LNCaP clone FGC (cell line): ENCODE measurements at regions not wholly inside any gene's neighbourhood (a gene's known extent, or its start where the extent isn't known, plus 50 kb on each side); places are given as distances from the start of the nearest gene placed in this dataset.

Experiments used
- DNase-seq: peaks from one replicate; pipeline ENCODE4 v3.0.0-alpha.2; 2011; ENCODE audit warnings: low read depth
- H3K4me3 ChIP-seq: 2 replicates; pipeline ENCODE4 v1.5.1; 2011; ENCODE audit warnings: mild to moderate bottlenecking, low read depth, low read length, control low read depth
- TF ChIP-seq, protein P1 (sequence below): IDR thresholded peaks from 2 replicates; pipeline ENCODE4 v1.5.1; 2012; ENCODE audit warnings: mild to moderate bottlenecking; ENCODE audit not compliant: control insufficient read depth, insufficient read depth; ENCODE audit errors: extremely low read depth

GRCh38 chr2:150847578-150847977 is 360.1 kb upstream of the RND3 start:
- DNase-seq: peak; percentile 65
- TF ChIP-seq, protein P1, sequence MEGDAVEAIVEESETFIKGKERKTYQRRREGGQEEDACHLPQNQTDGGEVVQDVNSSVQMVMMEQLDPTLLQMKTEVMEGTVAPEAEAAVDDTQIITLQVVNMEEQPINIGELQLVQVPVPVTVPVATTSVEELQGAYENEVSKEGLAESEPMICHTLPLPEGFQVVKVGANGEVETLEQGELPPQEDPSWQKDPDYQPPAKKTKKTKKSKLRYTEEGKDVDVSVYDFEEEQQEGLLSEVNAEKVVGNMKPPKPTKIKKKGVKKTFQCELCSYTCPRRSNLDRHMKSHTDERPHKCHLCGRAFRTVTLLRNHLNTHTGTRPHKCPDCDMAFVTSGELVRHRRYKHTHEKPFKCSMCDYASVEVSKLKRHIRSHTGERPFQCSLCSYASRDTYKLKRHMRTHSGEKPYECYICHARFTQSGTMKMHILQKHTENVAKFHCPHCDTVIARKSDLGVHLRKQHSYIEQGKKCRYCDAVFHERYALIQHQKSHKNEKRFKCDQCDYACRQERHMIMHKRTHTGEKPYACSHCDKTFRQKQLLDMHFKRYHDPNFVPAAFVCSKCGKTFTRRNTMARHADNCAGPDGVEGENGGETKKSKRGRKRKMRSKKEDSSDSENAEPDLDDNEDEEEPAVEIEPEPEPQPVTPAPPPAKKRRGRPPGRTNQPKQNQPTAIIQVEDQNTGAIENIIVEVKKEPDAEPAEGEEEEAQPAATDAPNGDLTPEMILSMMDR: no peak
- H3K4me3 ChIP-seq: no peak overlapping the region

DNA sequence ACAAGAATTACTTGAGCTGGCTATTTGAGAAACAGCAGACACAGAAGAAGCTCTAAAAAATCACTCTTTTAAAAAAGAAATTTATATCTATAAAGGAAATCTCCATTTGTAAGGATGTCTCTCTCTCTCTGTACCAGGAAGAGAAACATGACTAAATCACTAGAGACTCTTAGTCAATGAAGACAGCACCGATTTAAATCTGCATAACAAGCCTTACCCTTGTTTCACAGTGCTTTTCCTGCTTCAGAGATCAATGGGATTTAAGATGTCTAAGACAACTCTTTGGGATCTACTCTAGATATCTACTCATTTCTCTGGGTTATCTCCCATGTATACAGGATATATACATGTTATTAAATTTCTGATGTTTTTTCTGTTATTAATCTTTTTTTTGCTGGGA is 359.2 kb upstream of the RND3 start:
- no peak for DNase-seq
- TF ChIP-seq, protein P1: no peak
- H3K4me3 ChIP-seq: no peak overlapping the region

GRCh38 chr2:150832686-150833085 is 345.2 kb upstream of the RND3 start:
- no peak overlapping the region for H3K4me3 ChIP-seq
- DNase-seq: no peak
- TF ChIP-seq, protein P1: no peak

DNA sequence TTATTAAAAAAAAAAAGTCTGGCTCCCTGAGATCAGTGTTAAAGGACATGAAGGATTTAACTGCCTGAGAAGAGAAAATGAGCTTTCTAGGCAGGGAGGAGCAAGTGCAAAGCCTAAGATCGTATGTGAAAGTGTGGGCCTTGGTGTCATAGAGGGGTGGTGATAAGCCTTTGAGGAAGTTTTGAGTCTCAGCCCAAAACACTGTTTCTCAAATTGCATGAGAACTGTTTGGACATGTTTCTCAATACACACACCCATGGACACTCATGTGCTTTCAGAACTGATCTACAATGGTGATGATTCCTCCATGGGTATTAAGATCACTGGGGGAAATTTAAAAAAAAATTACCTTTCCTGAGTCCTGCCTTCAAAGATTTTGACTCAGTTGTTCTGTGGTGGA is 336.7 kb upstream of the RND3 start:
- no peak for DNase-seq
- no peak overlapping the region for H3K4me3 ChIP-seq
- TF ChIP-seq, protein P1: no peak

DNA sequence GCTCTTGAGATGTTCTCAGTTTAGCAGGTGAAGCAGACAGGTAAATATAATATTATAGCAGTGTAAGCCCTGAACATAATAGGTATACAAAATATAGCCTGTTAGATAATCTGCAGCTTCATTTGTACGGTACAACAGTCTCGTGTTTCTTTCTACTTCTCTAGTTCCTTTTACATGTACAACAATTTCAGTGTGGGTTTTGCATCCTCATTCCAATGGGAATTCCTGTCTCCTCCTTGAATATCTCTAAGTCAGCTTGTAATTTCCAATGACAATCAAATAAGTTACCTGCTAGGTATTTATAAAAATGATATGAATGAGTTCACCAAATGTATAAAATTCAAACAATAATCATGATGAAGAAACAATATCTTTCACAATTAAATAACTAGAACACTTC is 330.0 kb upstream of the RND3 start:
- TF ChIP-seq, protein P1: no peak
- no peak overlapping the region for H3K4me3 ChIP-seq
- DNase-seq: no peak

DNA sequence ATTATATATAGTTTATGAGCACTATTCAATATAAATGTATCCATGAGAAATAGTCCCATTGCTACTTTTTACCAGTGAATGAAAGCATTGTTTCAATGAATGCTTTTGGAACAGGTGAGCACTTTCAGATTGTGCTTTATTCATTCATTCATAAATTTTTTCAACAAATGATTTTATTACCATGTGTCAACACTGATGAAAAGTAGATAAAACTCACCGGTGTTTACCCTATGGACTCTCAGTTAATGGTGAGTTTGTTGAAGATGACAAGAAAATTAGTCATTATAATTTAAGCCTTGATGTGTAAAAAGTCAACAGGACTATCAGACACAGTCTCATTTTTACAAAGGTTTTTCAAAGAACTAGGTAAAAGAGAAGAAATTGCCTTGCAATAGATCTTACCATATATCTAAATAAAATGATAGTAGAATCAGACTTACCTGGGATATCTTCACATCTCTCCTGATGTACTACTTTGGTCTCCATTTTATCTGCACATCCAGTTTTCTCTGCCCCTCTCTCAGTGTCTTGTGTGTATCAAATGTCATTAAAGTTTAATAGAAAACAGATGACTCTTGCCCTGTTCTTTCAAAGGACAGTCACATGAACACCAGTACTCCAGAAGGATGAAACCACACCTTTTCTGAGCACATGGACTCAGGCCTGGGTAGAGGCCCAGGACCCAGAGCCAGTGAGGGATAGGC is 325.3 kb upstream of the RND3 start:
- no peak for DNase-seq
- H3K4me3 ChIP-seq: no peak overlapping the region
- TF ChIP-seq, protein P1: no peak

DNA sequence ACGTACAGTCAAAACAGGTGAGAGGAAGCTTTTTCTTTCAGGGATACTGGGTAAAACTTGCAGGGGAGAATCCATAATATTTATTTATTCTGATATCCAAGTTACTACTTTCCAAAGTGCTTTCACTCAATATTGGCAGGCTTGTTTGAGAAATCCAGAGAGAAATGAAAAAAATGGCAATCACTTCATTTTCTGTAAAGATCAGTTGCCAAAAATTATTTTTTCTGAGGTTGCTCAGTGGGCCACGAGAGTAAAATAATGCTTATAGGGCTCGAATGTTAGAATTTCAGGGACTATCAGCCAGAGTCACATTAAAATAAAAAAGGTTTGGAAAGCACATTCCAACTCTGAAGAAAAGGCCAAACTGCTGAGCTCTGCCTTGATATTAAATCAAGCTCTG is 324.6 kb upstream of the RND3 start:
- H3K4me3 ChIP-seq: no peak overlapping the region
- TF ChIP-seq, protein P1: no peak
- DNase-seq: no peak
